COLO668 (cell line): ENCODE measurements at regions not wholly inside any gene's neighbourhood (a gene's known extent, or its start where the extent isn't known, plus 50 kb on each side); places are given as distances from the start of the nearest gene placed in this dataset.
A peak's percentile ranks its signal among the peaks of the same experiment; 100 is the strongest.
"Not testable (repeated sequence)": the region's sequence is repeated elsewhere in the genome, so short reads cannot be mapped to it uniquely, and the experiment has no call there.

Experiments
- DNase-seq: peaks from one replicate; lab custom pipeline; 2025; ENCODE audit not compliant: unreplicated experiment; lab: John Stamatoyannopoulos, UW

- no peak for DNase-seq
Measured at GRCh38 chr4:130712038-130712437, 1616.1 kb downstream of the C4orf33 start.

- DNase-seq = no peak
Measured at GRCh38 chr4:130714006-130714405, 1618.1 kb downstream of the C4orf33 start.

GRCh38 chr4:130722361-130722760 is 1626.4 kb downstream of the C4orf33 start:
- no peak for DNase-seq

GRCh38 chr4:130736436-130737185 is 1640.7 kb downstream of the C4orf33 start:
- no peak for DNase-seq

- DNase-seq = no peak
Measured at GRCh38 chr4:130738233-130738632, 1642.3 kb downstream of the C4orf33 start.

GRCh38 chr4:130747842-130748241 is 1651.9 kb downstream of the C4orf33 start:
- DNase-seq = no peak

GRCh38 chr4:130753926-130754325 is 1658.0 kb downstream of the C4orf33 start:
- DNase-seq = no peak

GRCh38 chr4:130760246-130760645 is 1664.3 kb downstream of the C4orf33 start:
- no peak for DNase-seq

- DNase-seq = not testable (repeated sequence)
Measured at GRCh38 chr4:130767384-130767783, 1671.4 kb downstream of the C4orf33 start.

GRCh38 chr4:130772966-130773365 is 1677.0 kb downstream of the C4orf33 start:
- not testable (repeated sequence) for DNase-seq

- no peak for DNase-seq
Measured at GRCh38 chr4:130808492-130808891, 1712.5 kb downstream of the C4orf33 start.

- DNase-seq = no peak
Measured at GRCh38 chr4:130812117-130812765, 1716.3 kb downstream of the C4orf33 start.

- DNase-seq = no peak
Measured at GRCh38 chr4:130814896-130815295, 1718.9 kb downstream of the C4orf33 start.

GRCh38 chr4:130820448-130820847 is 1724.5 kb downstream of the C4orf33 start:
- no peak for DNase-seq

- no peak for DNase-seq
Measured at GRCh38 chr4:130825284-130825683, 1729.3 kb downstream of the C4orf33 start.

- no peak for DNase-seq
Measured at GRCh38 chr4:130850019-130850524, 1754.1 kb downstream of the C4orf33 start.

GRCh38 chr4:130851107-130851506 is 1755.2 kb downstream of the C4orf33 start:
- DNase-seq = no peak

- DNase-seq = no peak
Measured at GRCh38 chr4:130851932-130852331, 1756.0 kb downstream of the C4orf33 start.

- DNase-seq = peak; percentile 6
Measured at GRCh38 chr4:130855533-130855932, 1759.6 kb downstream of the C4orf33 start.

- DNase-seq = no peak
Measured at GRCh38 chr4:130859991-130860390, 1764.0 kb downstream of the C4orf33 start.

GRCh38 chr4:130896920-130897319 is 1801.0 kb downstream of the C4orf33 start:
- no peak for DNase-seq

- no peak for DNase-seq
Measured at GRCh38 chr4:130901321-130901720, 1805.4 kb downstream of the C4orf33 start.
